ENCODE measurements at regions not wholly inside any gene's neighbourhood (a gene's known extent, or its start where the extent isn't known, plus 50 kb on each side); places are given as distances from the start of the nearest gene placed in this dataset.

- TF ChIP-seq POLR2A (IDR thresholded peaks at IDR 0.05; ENCODE audit: low read depth, low read length), result no peak
- DNase-seq (ENCODE audit: insufficient read length, low spot score) (no peak), FAIRE-seq (no peak)
Observed at GRCh38 chr5:2123874-2124273, 241.1 kb upstream of the IRX4 start.

GRCh38 chr5:2120361-2120760, 237.6 kb upstream of the IRX4 start:
- no peak for DNase-seq (ENCODE audit: insufficient read length, low spot score)
- FAIRE-seq, result no peak
- no peak for TF ChIP-seq POLR2A (IDR thresholded peaks at IDR 0.05; ENCODE audit: low read depth, low read length)

GRCh38 chr5:2119573-2119972, 236.8 kb upstream of the IRX4 start:
- FAIRE-seq (no peak), DNase-seq (ENCODE audit: insufficient read length, low spot score) (no peak)
- TF ChIP-seq POLR2A (IDR thresholded peaks at IDR 0.05; ENCODE audit: low read depth, low read length), result no peak

GRCh38 chr5:2113348-2114131, 230.8 kb upstream of the IRX4 start:
- no peak for TF ChIP-seq POLR2A (IDR thresholded peaks at IDR 0.05; ENCODE audit: low read depth, low read length)
- DNase-seq (ENCODE audit: insufficient read length, low spot score) (no peak), FAIRE-seq (no peak)

GRCh38 chr5:2112173-2113025, 229.7 kb upstream of the IRX4 start:
- FAIRE-seq (no peak), DNase-seq (ENCODE audit: insufficient read length, low spot score) (no peak)
- TF ChIP-seq POLR2A (IDR thresholded peaks at IDR 0.05; ENCODE audit: low read depth, low read length), result no peak

- TF ChIP-seq POLR2A (IDR thresholded peaks at IDR 0.05; ENCODE audit: low read depth, low read length), result no peak
- no peak for DNase-seq (ENCODE audit: insufficient read length, low spot score)
- no peak for FAIRE-seq
Observed at GRCh38 chr5:2111569-2112105, 228.9 kb upstream of the IRX4 start.

GRCh38 chr5:2110934-2111462, 228.3 kb upstream of the IRX4 start:
- no peak for TF ChIP-seq POLR2A (IDR thresholded peaks at IDR 0.05; ENCODE audit: low read depth, low read length)
- DNase-seq (ENCODE audit: insufficient read length, low spot score) (no peak), FAIRE-seq (no peak)

GRCh38 chr5:2110137-2110933, 227.6 kb upstream of the IRX4 start:
- no peak for DNase-seq (ENCODE audit: insufficient read length, low spot score)

GRCh38 chr5:2109566-2109965, 226.8 kb upstream of the IRX4 start:
- no peak for TF ChIP-seq POLR2A (IDR thresholded peaks at IDR 0.05; ENCODE audit: low read depth, low read length)
- FAIRE-seq, result no peak
- DNase-seq (ENCODE audit: insufficient read length, low spot score), result no peak

More at GRCh38 chr5:2110137-2110933, 227.6 kb upstream of the IRX4 start:
- TF ChIP-seq POLR2A (IDR thresholded peaks at IDR 0.05; ENCODE audit: low read depth, low read length), result no peak
- FAIRE-seq, result no peak

- TF ChIP-seq POLR2A (IDR thresholded peaks at IDR 0.05; ENCODE audit: low read depth, low read length), result no peak
- DNase-seq (ENCODE audit: insufficient read length, low spot score) (no peak), FAIRE-seq (no peak)
Observed at GRCh38 chr5:2106721-2107120, 224.0 kb upstream of the IRX4 start.

GRCh38 chr5:2105141-2105540, 222.4 kb upstream of the IRX4 start:
- DNase-seq (ENCODE audit: insufficient read length, low spot score) (no peak), FAIRE-seq (no peak)
- TF ChIP-seq POLR2A (IDR thresholded peaks at IDR 0.05; ENCODE audit: low read depth, low read length), result no peak

GRCh38 chr5:2103940-2104339, 221.2 kb upstream of the IRX4 start:
- FAIRE-seq (no peak), DNase-seq (ENCODE audit: insufficient read length, low spot score) (no peak)
- TF ChIP-seq POLR2A (IDR thresholded peaks at IDR 0.05; ENCODE audit: low read depth, low read length), result no peak
